HEK293 (cell line): ENCODE measurements at regions not wholly inside any gene's neighbourhood (a gene's known extent, or its start where the extent isn't known, plus 50 kb on each side); places are given as distances from the start of the nearest gene placed in this dataset.

Experiments
- CTCF ChIA-PET: fragments of 350-600 bp; formaldehyde crosslinking; extraction: SDS; loops from one replicate; lab custom pipeline; 2021; ENCODE audit warnings: antibody characterized with exemption; lab: Yijun Ruan, JAX
- POLR2A ChIA-PET: fragments of 300-600 bp; formaldehyde crosslinking; extraction: SDS; loops from one replicate; lab custom pipeline; 2020; ENCODE audit warnings: antibody characterized with exemption, inconsistent platforms; lab: Yijun Ruan, JAX
- H3K27ac ChIP-seq: fragments of 200-500 bp; sonication (Bioruptor generic); 2 replicates; pipeline ENCODE4 v1.5.1; 2014; ENCODE audit warnings: low read depth, low read length, control low read depth, inconsistent platforms; ENCODE audit errors: extremely low read depth
- H3K36me3 ChIP-seq, 2 experiments: fragments of 200-500 bp in 1 of 2; sonication (Bioruptor generic) in 1 of 2; 1 replicate in 1 of 2; 2 replicates in 1 of 2; pipeline ENCODE4 v1.5.1; 2014 to 2017; ENCODE audit warnings: inconsistent platforms in 2 of 2, low read length in 2 of 2; ENCODE audit not compliant: control insufficient read depth in 2 of 2, insufficient read depth in 1 of 2
- H3K4me1 ChIP-seq: fragments of 200-500 bp; sonication (Bioruptor generic); 2 replicates; pipeline ENCODE4 v1.5.1; 2014; ENCODE audit warnings: mild to moderate bottlenecking, low read length, inconsistent platforms; ENCODE audit not compliant: control insufficient read depth, insufficient read depth
- H3K4me3 ChIP-seq: 2 replicates; pipeline ENCODE4 v1.5.1; 2011; ENCODE audit warnings: low read depth, mild to moderate bottlenecking, control low read depth, low read length, moderate library complexity
- H3K9me3 ChIP-seq: fragments of 200-500 bp; sonication (Bioruptor generic); 2 replicates; pipeline ENCODE4 v1.5.1; 2014; ENCODE audit warnings: low read depth, low read length, inconsistent platforms; ENCODE audit not compliant: control insufficient read depth, insufficient read depth
- BCL11B ChIP-seq: fragments of 450-650 bp; formaldehyde crosslinking; IDR thresholded peaks from 2 replicates; pipeline ENCODE4 v1.5.1; 2016; ENCODE audit warnings: low read depth, missing biosample characterization, missing genetic modification characterization
- IKZF3 ChIP-seq: fragments of 450-650 bp; IDR thresholded peaks from 2 replicates; pipeline ENCODE4 v1.5.0; 2018; ENCODE audit warnings: missing biosample characterization, mild to moderate bottlenecking, missing genetic modification characterization, moderate library complexity
- INSM2 ChIP-seq: fragments of 450-650 bp; formaldehyde crosslinking; IDR thresholded peaks from 2 replicates; pipeline ENCODE4 v1.5.1; 2016; ENCODE audit warnings: missing biosample characterization, missing genetic modification characterization
- RBAK ChIP-seq: fragments of 450-650 bp; formaldehyde crosslinking; IDR thresholded peaks from 2 replicates; pipeline ENCODE4 v1.5.1; 2016; ENCODE audit warnings: missing biosample characterization, missing genetic modification characterization
- ZBTB10 ChIP-seq: fragments of 450-650 bp; formaldehyde crosslinking; IDR thresholded peaks from 2 replicates; pipeline ENCODE4 v1.5.1; 2016; ENCODE audit warnings: missing biosample characterization, missing genetic modification characterization
- ZIC2 ChIP-seq: fragments of 450-650 bp; formaldehyde crosslinking; IDR thresholded peaks from 2 replicates; pipeline ENCODE4 v1.5.1; 2016; ENCODE audit warnings: missing biosample characterization, missing genetic modification characterization
- ZNF155 ChIP-seq: fragments of 450-650 bp; formaldehyde crosslinking; IDR thresholded peaks from 2 replicates; pipeline ENCODE4 v1.5.1; 2016; ENCODE audit warnings: missing biosample characterization, missing genetic modification characterization
- ZNF2 ChIP-seq: fragments of 450-650 bp; formaldehyde crosslinking; IDR thresholded peaks from 2 replicates; pipeline ENCODE4 v1.5.1; 2016; ENCODE audit warnings: missing biosample characterization, missing genetic modification characterization
- ZNF202 ChIP-seq: fragments of 450-650 bp; formaldehyde crosslinking; IDR thresholded peaks from 2 replicates; pipeline ENCODE4 v1.5.1; 2016; ENCODE audit warnings: missing biosample characterization, missing genetic modification characterization, borderline replicate concordance
- ZNF239 ChIP-seq: fragments of 450-650 bp; formaldehyde crosslinking; IDR thresholded peaks from 2 replicates; pipeline ENCODE4 v1.5.1; 2016; ENCODE audit warnings: missing biosample characterization, missing genetic modification characterization
- ZNF24 ChIP-seq: fragments of 450-650 bp; formaldehyde crosslinking; IDR thresholded peaks from 2 replicates; pipeline ENCODE4 v1.5.1; 2016; ENCODE audit warnings: missing biosample characterization, missing genetic modification characterization
- ZNF350 ChIP-seq: fragments of 450-650 bp; formaldehyde crosslinking; IDR thresholded peaks from 2 replicates; pipeline ENCODE4 v1.5.0; 2017; ENCODE audit warnings: missing biosample characterization, mild to moderate bottlenecking, missing genetic modification characterization
- ZNF548 ChIP-seq: fragments of 450-650 bp; formaldehyde crosslinking; IDR thresholded peaks from 2 replicates; pipeline ENCODE4 v1.5.1; 2016; ENCODE audit warnings: missing biosample characterization, missing genetic modification characterization
- ZNF549 ChIP-seq: fragments of 450-650 bp; IDR thresholded peaks from 2 replicates; pipeline ENCODE4 v1.5.1; 2018; ENCODE audit warnings: missing biosample characterization, missing genetic modification characterization, mild to moderate bottlenecking, inconsistent platforms, moderate library complexity
- ZNF654 ChIP-seq: fragments of 450-650 bp; formaldehyde crosslinking; IDR thresholded peaks from 2 replicates; pipeline ENCODE4 v1.5.1; 2016; ENCODE audit warnings: low read depth, missing biosample characterization, missing genetic modification characterization
- ZNF707 ChIP-seq: fragments of 450-650 bp; formaldehyde crosslinking; IDR thresholded peaks from 2 replicates; pipeline ENCODE4 v1.5.1; 2016; ENCODE audit warnings: missing biosample characterization, missing genetic modification characterization
- ZNF768 ChIP-seq: fragments of 450-650 bp; formaldehyde crosslinking; IDR thresholded peaks from 2 replicates; pipeline ENCODE4 v1.5.1; 2018; ENCODE audit warnings: missing biosample characterization, mild to moderate bottlenecking, missing genetic modification characterization
- TF ChIP-seq, protein P1 (sequence below): fragments of 450-650 bp; formaldehyde crosslinking; IDR thresholded peaks from 2 replicates; pipeline ENCODE4; 2016; ENCODE audit warnings: missing biosample characterization, missing genetic modification characterization
- TF ChIP-seq, protein P2 (sequence below): fragments of 450-650 bp; formaldehyde crosslinking; IDR thresholded peaks from 2 replicates; pipeline ENCODE4 v1.5.1; 2017; ENCODE audit warnings: missing biosample characterization, missing genetic modification characterization

DNA sequence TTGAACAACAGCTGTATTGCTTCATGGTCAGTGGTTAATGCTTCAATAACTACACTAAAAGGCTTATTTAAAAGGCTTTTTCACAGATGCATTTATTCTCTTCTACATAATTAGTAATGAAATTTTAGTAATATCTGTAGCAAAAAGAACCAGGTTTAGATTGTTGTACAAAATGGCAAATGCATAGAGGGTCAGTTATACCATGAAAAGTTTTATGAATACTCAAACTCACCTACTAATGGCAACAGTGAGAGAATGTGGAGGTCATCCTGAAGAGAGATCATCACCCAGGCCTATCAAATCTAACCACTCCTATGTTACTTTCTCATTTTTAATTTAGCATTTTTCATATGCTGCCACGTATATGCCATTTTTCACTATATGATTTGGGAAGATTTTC is 444.3 kb upstream of the CDH9 start (continued):
- no peak for TF ChIP-seq ZNF202 (tag by site-specific recombination)
- no peak for TF ChIP-seq IKZF3 (tag by site-specific recombination)
- TF ChIP-seq ZNF549 (tag by site-specific recombination), result no peak

DNA sequence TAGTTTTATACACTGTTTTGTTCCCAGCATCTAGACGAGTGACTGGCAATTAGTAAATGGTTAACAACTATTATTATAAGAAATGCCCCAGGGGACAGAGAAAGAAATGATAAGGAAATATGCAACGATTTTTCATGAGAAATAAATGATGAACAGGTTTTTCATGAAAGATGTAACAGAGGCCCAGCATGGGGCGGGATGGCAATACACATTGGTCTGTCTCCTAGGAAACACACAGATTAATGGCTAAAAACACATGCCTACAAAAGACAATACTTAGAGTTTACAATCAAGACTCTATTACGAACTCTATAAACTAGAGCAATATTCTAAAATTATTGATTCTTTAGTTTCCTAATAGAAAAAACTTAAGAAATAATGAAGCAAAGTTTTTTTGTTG is 441.5 kb upstream of the CDH9 start:
- TF ChIP-seq ZNF239 (no peak), ZNF24 (tag by site-specific recombination) (no peak), BCL11B (tag by site-specific recombination) (no peak), ZNF350 (tag by site-specific recombination) (no peak), INSM2 (tag by site-specific recombination) (no peak), ZNF707 (tag by site-specific recombination) (no peak), ZIC2 (tag by site-specific recombination) (no peak), ZNF2 (tag by site-specific recombination) (no peak), ZNF548 (tag by site-specific recombination) (no peak), ZNF155 (no peak), ZNF768 (no peak)
- TF ChIP-seq, protein P1, sequence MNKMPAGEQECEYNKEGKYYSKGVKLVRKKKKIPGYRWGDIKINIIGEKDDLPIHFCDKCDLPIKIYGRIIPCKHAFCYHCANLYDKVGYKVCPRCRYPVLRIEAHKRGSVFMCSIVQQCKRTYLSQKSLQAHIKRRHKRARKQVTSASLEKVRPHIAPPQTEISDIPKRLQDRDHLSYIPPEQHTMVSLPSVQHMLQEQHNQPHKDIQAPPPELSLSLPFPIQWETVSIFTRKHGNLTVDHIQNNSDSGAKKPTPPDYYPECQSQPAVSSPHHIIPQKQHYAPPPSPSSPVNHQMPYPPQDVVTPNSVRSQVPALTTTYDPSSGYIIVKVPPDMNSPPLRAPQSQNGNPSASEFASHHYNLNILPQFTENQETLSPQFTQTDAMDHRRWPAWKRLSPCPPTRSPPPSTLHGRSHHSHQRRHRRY, result no peak
- TF ChIP-seq, protein P2, sequence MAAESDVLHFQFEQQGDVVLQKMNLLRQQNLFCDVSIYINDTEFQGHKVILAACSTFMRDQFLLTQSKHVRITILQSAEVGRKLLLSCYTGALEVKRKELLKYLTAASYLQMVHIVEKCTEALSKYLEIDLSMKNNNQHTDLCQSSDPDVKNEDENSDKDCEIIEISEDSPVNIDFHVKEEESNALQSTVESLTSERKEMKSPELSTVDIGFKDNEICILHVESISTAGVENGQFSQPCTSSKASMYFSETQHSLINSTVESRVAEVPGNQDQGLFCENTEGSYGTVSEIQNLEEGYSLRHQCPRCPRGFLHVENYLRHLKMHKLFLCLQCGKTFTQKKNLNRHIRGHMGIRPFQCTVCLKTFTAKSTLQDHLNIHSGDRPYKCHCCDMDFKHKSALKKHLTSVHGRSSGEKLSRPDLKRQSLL (tag by site-specific recombination), result no peak
- CTCF ChIA-PET, result no interaction called here
- no peak overlapping the region for H3K27ac ChIP-seq
- POLR2A ChIA-PET, result no interaction called here
- H3K4me1 ChIP-seq, result no peaks in the 10 kb centered on the region
- no peaks in the 10 kb centered on the region; the same call in 1 of the 2 replicates for H3K9me3 ChIP-seq
- H3K36me3 ChIP-seq, result peaks cover 0 to 27% of the 10 kb centered on the region in 2 experiments; a peak in 1 of 3 replicates
- no peak overlapping the region for H3K4me3 ChIP-seq

- no peak for TF ChIP-seq RBAK (tag by site-specific recombination)
- no peak for TF ChIP-seq ZNF202 (tag by site-specific recombination)
- no peak for TF ChIP-seq ZNF654
- TF ChIP-seq ZBTB10 (tag by site-specific recombination), result no peak
- POLR2A ChIA-PET, result no interaction called here
- Histone ChIP-seq H3K9me3 (no peaks in the 10 kb centered on the region), H3K27ac (no peak overlapping the region), H3K4me3 (no peak overlapping the region), H3K36me3 (peaks cover 0 to 27% of the 10 kb centered on the region in 2 experiments; a peak in 1 of 3 replicates), H3K4me1 (no peaks in the 10 kb centered on the region)
- CTCF ChIA-PET, result no interaction called here
Measured at GRCh38 chr5:27477550-27477949, 439.2 kb upstream of the CDH9 start.
